ENCODE measurements at regions not wholly inside any gene's neighbourhood (a gene's known extent, or its start where the extent isn't known, plus 50 kb on each side); places are given as distances from the start of the nearest gene placed in this dataset.

DNA sequence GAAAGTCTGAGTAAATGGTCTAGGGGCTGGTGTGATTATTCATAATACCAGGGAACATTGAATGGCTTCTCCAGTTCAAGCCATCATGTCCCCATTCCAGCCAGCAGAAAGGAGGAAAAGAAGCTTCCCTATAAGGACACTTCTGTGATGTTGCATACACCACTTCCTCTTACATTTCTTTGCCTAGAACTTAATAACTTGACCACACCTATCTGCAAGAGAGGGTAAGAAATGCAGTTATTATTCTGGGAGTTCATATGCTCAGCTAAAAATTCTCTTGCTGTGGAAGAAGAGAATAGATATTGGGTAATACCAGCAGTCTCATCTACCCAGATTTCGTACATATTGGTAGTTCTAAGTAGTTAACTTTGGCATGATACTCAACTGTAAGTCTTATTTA, 166.1 kb downstream of the SLC28A3 start:
- TF ChIP-seq CTCF (IDR thresholded peaks at IDR 0.05 in 2 of 3, conservative IDR thresholded peaks at IDR 0.05 in 1 of 3; ENCODE audit: borderline replicate concordance in 1 of 3, insufficient read depth in 1 of 3, low read depth in 2 of 3, low read length in 2 of 3) (no peak), RAD21 (IDR thresholded peaks at IDR 0.05; ENCODE audit: low read depth) (no peak), JUND (IDR thresholded peaks at IDR 0.05) (no peak), POLR2A (IDR thresholded peaks at IDR 0.05; ENCODE audit: borderline replicate concordance, extremely low read depth, insufficient read depth, insufficient read length) (no peak), EZH2 (IDR thresholded peaks at IDR 0.05) (no peak), ATF3 (IDR thresholded peaks at IDR 0.05) (no peak), POLR2AphosphoS5 (IDR thresholded peaks at IDR 0.05; ENCODE audit: low read depth, low read length) (no peak)

Data from HCT116 (cell line).